HL-60 (cell line): ENCODE measurements at regions not wholly inside any gene's neighbourhood (a gene's known extent, or its start where the extent isn't known, plus 50 kb on each side); places are given as distances from the start of the nearest gene placed in this dataset.

Source experiments
- POLR2AphosphoS5 ChIP-seq: IDR thresholded peaks from 2 replicates; pipeline ENCODE4 v1.6.1; 2012; ENCODE audit warnings: low read depth
- TF ChIP-seq, protein P1 (sequence below): IDR thresholded peaks from one replicate; pipeline ENCODE4 v1.5.1; 2011; ENCODE audit warnings: low read length, control low read depth, inconsistent platforms; ENCODE audit not compliant: insufficient read depth

- TF ChIP-seq, protein P1, sequence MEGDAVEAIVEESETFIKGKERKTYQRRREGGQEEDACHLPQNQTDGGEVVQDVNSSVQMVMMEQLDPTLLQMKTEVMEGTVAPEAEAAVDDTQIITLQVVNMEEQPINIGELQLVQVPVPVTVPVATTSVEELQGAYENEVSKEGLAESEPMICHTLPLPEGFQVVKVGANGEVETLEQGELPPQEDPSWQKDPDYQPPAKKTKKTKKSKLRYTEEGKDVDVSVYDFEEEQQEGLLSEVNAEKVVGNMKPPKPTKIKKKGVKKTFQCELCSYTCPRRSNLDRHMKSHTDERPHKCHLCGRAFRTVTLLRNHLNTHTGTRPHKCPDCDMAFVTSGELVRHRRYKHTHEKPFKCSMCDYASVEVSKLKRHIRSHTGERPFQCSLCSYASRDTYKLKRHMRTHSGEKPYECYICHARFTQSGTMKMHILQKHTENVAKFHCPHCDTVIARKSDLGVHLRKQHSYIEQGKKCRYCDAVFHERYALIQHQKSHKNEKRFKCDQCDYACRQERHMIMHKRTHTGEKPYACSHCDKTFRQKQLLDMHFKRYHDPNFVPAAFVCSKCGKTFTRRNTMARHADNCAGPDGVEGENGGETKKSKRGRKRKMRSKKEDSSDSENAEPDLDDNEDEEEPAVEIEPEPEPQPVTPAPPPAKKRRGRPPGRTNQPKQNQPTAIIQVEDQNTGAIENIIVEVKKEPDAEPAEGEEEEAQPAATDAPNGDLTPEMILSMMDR, result no peak
- TF ChIP-seq POLR2AphosphoS5, result no peak
Observed at GRCh38 chr1:214187121-214187900, 93.6 kb upstream of the SMYD2 start.
